Left lung (tissue), 4 donors: ENCODE measurements at regions not wholly inside any gene's neighbourhood (a gene's known extent, or its start where the extent isn't known, plus 50 kb on each side); places are given as distances from the start of the nearest gene placed in this dataset.

Experiments used
- ATAC-seq: fragments of 200-7000 bp; cut with Tn5 transposase; one replicate; pipeline ENCODE4 v1.9.1; 2020; ENCODE audit warnings: moderate library complexity
- DNase-seq, 4 donors: peaks; one replicate each; pipeline ENCODE4 v3.0.0-alpha.2; 2013 to 2020
- H3K27ac ChIP-seq, 2 donors: fragments of 200-600 bp; sonication (generic) in 1 of 2; one replicate each; pipeline versions ENCODE4 v1.5.0 to v1.8.0; 2020 to 2021
- H3K27me3 ChIP-seq, 2 donors: fragments of 200-600 bp; sonication (generic) in 1 of 2; one replicate each; pipeline versions ENCODE4 v1.5.0 to v1.8.0; 2020 to 2021
- H3K36me3 ChIP-seq, 2 donors: fragments of 200-600 bp; sonication (generic) in 1 of 2; one replicate each; pipeline versions ENCODE4 v1.5.0 to v1.8.0; 2020 to 2021
- H3K4me1 ChIP-seq, 2 donors: fragments of 200-600 bp; one replicate each; pipeline ENCODE4 v1.8.0; 2021
- H3K4me3 ChIP-seq, 2 donors: fragments of 200-600 bp; sonication (generic) in 1 of 2; one replicate each; pipeline versions ENCODE4 v1.5.0 to v1.8.0; 2020 to 2021; ENCODE audit warnings: mild to moderate bottlenecking in 1 of 2
- H3K9me3 ChIP-seq, 2 donors: fragments of 200-600 bp; sonication (generic) in 1 of 2; one replicate each; pipeline versions ENCODE4 v1.5.0 to v1.8.0; 2020 to 2021
- intact Hi-C, 2 donors: fragments of 100-400 bp; cut with DNase I; formaldehyde crosslinking; loops; one replicate each; pipeline versions ENCODE4 v1.11.2 to v1.14.2; 2022
- TF ChIP-seq, protein P1 (sequence below), 2 donors: fragments of 200-600 bp; sonication (generic) in 1 of 2; IDR thresholded peaks; one replicate each; pipeline versions ENCODE4 v1.5.0 to v1.8.0; 2021; ENCODE audit warnings: antibody characterized with exemption in 2 of 2
- donor health status: DM: no; HTN: yes; CAD: no.
- donor health status: DM: no; HTN: no; CAD: no.

DNA sequence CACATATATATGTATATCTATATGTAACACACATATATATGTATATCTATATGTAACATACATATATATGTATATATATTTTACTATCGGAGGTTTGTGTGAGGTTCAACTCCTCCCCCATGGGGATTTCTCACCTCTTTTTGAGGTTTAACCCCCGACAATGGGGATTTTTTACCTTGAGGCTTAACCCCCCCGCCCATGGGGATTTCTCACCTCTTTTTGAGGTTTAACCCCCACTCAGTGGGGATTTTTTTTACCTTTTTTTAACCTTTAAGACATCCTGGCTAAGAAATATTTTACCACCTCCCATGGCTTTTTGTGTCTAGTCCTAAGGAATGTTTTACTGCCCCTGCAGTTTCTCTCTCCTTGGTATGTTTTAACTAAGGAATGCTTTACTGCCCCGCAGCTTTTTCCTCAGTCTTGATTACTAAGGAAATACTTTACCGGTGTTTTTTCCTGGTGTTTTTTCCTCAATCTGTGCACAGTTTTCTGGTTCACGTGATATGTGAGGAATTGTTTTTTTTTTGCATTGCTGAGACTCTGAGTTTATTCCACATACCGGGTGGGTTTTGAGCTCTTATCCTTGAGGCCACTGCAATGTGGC, 185.2 kb downstream of the KLF13 start:
- intact Hi-C loops = no loop called here

DNA sequence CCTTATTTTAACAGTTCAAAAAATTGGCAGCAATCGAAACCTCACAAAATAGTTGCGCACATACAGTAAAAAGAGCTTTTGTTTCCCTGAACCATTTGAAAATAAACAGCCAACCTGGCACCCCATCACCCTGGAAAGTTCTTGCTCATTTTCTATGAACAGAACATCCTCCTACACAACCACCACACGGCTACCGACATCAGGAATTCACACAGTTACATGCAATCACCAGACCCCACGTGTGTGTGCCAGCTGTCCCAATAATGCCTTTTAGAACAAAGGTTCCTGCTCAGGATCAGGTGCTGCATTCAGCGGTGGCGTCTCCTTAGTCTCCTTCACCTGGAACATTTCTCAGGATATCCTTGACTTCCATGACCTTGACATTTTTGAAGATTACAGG, 186.5 kb downstream of the KLF13 start:
- no peaks in the 10 kb centered on the region for H3K4me1 ChIP-seq
- no peaks in the 10 kb centered on the region for H3K27me3 ChIP-seq
- no peak overlapping the region for H3K27ac ChIP-seq
- intact Hi-C loops = no loop called here
- H3K36me3 ChIP-seq = no peaks in the 10 kb centered on the region
- no peak overlapping the region for H3K4me3 ChIP-seq
- TF ChIP-seq, protein P1, sequence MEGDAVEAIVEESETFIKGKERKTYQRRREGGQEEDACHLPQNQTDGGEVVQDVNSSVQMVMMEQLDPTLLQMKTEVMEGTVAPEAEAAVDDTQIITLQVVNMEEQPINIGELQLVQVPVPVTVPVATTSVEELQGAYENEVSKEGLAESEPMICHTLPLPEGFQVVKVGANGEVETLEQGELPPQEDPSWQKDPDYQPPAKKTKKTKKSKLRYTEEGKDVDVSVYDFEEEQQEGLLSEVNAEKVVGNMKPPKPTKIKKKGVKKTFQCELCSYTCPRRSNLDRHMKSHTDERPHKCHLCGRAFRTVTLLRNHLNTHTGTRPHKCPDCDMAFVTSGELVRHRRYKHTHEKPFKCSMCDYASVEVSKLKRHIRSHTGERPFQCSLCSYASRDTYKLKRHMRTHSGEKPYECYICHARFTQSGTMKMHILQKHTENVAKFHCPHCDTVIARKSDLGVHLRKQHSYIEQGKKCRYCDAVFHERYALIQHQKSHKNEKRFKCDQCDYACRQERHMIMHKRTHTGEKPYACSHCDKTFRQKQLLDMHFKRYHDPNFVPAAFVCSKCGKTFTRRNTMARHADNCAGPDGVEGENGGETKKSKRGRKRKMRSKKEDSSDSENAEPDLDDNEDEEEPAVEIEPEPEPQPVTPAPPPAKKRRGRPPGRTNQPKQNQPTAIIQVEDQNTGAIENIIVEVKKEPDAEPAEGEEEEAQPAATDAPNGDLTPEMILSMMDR (IDR thresholded peaks at IDR 0.05) = no peak
- no peaks in the 10 kb centered on the region for H3K9me3 ChIP-seq
- ATAC-seq (no peak), DNase-seq (no peak)

More for the DNA sequence above, 185.2 kb downstream of the KLF13 start:
- no peaks in the 10 kb centered on the region for H3K27me3 ChIP-seq
- no peaks in the 10 kb centered on the region for H3K36me3 ChIP-seq
- H3K4me1 ChIP-seq = no peaks in the 10 kb centered on the region
- no peak overlapping the region for H3K27ac ChIP-seq
- no peak overlapping the region for H3K4me3 ChIP-seq
- TF ChIP-seq, protein P1 (IDR thresholded peaks at IDR 0.05) = no peak
- no peaks in the 10 kb centered on the region for H3K9me3 ChIP-seq
- DNase-seq = no peak
- ATAC-seq = no peak

DNA sequence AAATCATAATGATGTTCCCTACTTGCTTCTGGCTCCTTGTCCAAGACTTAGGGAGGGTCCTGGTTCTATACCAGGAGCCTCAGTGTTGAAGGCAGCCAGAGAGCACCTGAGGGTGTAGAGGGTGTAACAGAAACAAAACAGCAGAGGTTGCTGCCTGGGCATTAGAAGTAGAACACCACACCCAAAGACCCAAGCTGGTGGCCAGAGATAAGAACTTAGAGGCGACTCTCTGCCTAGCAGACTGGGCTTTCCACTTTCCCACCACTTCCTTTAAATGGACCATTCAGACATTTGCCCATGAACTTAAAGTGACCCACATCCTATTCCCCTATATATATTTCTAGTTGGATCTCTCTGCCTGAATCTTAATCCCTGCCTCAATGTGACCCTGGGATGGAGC, 189.8 kb downstream of the KLF13 start:
- no peaks in the 10 kb centered on the region for H3K27me3 ChIP-seq
- H3K4me1 ChIP-seq = no peaks in the 10 kb centered on the region
- H3K36me3 ChIP-seq = no peaks in the 10 kb centered on the region
- H3K4me3 ChIP-seq = no peak overlapping the region
- no peaks in the 10 kb centered on the region for H3K9me3 ChIP-seq
- DNase-seq (no peak), ATAC-seq (no peak)
- no peak overlapping the region for H3K27ac ChIP-seq
- intact Hi-C loops = no loop called here
- TF ChIP-seq, protein P1 (IDR thresholded peaks at IDR 0.05) = no peak

DNA sequence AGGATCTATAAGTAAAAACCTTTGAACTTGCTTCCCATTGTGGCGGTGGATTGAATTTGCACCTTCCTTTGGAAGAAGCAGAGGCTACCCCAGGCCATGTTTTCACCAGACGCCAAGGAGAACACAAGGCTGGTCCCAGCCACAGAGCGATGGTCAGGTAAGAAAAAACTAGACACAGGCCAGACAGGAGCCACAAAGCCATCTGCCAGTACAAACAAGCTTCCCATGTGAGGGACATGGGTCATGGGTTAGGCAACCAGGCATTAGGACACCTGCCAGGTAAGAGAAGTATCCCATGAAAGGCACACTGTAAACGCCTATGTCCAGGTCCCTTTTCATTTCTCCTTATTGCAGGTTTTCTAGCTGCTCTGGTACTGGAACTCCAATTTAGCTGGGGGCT, 190.2 kb downstream of the KLF13 start:
- Histone ChIP-seq H3K9me3 (no peaks in the 10 kb centered on the region), H3K36me3 (no peaks in the 10 kb centered on the region), H3K4me1 (no peaks in the 10 kb centered on the region), H3K27ac (no peak overlapping the region), H3K4me3 (no peak overlapping the region), H3K27me3 (no peaks in the 10 kb centered on the region)
- intact Hi-C loops = no loop called here
- TF ChIP-seq, protein P1 (IDR thresholded peaks at IDR 0.05) = no peak
- DNase-seq = no peak
- no peak for ATAC-seq

DNA sequence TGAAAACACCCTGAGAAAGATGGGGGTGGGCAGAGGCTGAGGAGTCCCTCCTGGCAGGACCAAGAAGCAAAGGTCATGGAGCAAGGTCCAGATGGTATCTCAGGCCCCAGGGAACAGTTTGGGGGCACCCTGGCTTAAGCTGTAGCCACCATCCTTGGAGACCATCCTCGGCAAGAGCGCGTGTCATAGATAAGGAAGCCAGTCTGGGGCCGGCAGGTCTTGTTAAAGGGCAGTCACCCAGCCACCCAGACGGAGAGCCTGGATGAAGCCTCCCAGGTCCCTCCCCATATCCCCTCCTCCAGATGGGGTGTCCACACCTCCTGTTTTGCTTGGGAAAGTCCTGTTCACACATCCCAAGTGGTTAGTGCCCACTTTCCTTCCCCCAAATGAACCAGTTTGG, 191.1 kb downstream of the KLF13 start:
- Histone ChIP-seq H3K4me3 (no peak overlapping the region), H3K36me3 (no peaks in the 10 kb centered on the region), H3K4me1 (no peaks in the 10 kb centered on the region), H3K27me3 (no peaks in the 10 kb centered on the region), H3K27ac (no peak overlapping the region), H3K9me3 (no peaks in the 10 kb centered on the region)
- ATAC-seq (no peak), DNase-seq (no peak)
- intact Hi-C loops = no loop called here
- TF ChIP-seq, protein P1 (IDR thresholded peaks at IDR 0.05) = no peak
